ENCODE measurements at regions not wholly inside any gene's neighbourhood (a gene's known extent, or its start where the extent isn't known, plus 50 kb on each side); places are given as distances from the start of the nearest gene placed in this dataset.

DNA sequence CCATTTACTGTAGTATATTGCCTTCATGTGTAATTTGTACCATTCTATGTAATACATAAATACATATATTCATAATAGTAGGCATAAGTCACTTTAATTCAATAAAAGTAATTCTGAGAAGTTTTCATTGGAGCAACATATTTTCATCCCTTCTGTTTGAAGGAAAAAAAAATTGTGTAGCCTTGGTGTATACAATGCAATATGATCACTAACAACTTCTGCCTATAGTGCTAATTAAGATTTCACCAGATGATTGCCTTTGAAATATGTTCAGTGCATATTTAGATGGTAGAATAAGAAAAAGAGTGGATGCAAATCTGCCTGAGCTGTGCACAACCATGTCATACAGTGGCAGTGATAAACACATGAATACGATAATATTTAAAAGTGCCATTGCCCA lies 996.8 kb downstream of the EFNA5 start:
- TF ChIP-seq POLR2AphosphoS5 (IDR thresholded peaks at IDR 0.05; ENCODE audit: borderline replicate concordance, low read depth, low read length) (no peak), EZH2 (IDR thresholded peaks at IDR 0.05) (no peak)

All from SK-N-MC (cell line).